DOHH2 (cell line): ENCODE measurements at regions not wholly inside any gene's neighbourhood (a gene's known extent, or its start where the extent isn't known, plus 50 kb on each side); places are given as distances from the start of the nearest gene placed in this dataset.

Experiments used
- EZH2phosphoT487 ChIP-seq: fragments of 200-600 bp; sonication (generic); IDR thresholded peaks from 2 replicates; pipeline ENCODE4 v1.6.1; 2017; ENCODE audit warnings: borderline replicate concordance, mild to moderate bottlenecking, antibody characterized with exemption, low read length, moderate library complexity, mixed read lengths
- TF ChIP-seq, protein P1 (sequence below): fragments of 200-600 bp; sonication (generic); IDR thresholded peaks from one replicate; pipeline ENCODE4 v1.5.1; 2014; ENCODE audit warnings: antibody characterized with exemption, mild to moderate bottlenecking, low read depth, low read length; ENCODE audit not compliant: poor library complexity, severe bottlenecking

DNA sequence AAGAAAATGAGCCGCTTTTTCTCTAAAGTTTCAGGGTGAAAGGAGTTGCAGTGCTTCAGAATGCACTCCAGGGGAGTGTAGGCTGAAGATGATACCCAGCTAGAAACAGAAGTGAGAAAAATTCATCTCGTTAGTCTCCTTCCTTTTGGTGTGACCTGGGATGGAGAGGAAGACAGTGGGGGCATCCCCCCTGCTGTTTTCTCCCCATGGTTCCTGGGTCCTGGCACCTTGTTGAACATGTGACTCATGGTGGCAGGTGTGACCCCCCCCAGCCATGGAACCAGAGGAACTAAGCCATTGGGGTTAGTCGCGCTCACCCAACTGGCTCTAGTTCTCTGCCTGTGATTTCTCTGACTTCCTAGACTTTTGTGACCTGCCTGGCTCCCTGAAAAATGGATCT, 424.6 kb downstream of the CSNK1G3 start:
- TF ChIP-seq, protein P1, sequence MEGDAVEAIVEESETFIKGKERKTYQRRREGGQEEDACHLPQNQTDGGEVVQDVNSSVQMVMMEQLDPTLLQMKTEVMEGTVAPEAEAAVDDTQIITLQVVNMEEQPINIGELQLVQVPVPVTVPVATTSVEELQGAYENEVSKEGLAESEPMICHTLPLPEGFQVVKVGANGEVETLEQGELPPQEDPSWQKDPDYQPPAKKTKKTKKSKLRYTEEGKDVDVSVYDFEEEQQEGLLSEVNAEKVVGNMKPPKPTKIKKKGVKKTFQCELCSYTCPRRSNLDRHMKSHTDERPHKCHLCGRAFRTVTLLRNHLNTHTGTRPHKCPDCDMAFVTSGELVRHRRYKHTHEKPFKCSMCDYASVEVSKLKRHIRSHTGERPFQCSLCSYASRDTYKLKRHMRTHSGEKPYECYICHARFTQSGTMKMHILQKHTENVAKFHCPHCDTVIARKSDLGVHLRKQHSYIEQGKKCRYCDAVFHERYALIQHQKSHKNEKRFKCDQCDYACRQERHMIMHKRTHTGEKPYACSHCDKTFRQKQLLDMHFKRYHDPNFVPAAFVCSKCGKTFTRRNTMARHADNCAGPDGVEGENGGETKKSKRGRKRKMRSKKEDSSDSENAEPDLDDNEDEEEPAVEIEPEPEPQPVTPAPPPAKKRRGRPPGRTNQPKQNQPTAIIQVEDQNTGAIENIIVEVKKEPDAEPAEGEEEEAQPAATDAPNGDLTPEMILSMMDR: no peak
- no peak for TF ChIP-seq EZH2phosphoT487
